Daoy (cell line): ENCODE measurements at regions not wholly inside any gene's neighbourhood (a gene's known extent, or its start where the extent isn't known, plus 50 kb on each side); places are given as distances from the start of the nearest gene placed in this dataset.

Experiments
- DNase-seq: peaks from one replicate; pipeline ENCODE4 v3.0.0-alpha.2; 2015; ENCODE audit warnings: low read depth

- DNase-seq, result no peak
Measured at GRCh38 chr6:105494688-105495087, 91.8 kb upstream of the PREP start.

GRCh38 chr6:105493736-105494135 is 90.9 kb upstream of the PREP start:
- no peak for DNase-seq

- peak; percentile 40 for DNase-seq
Measured at GRCh38 chr6:105492706-105493673, 90.1 kb upstream of the PREP start.

- no peak for DNase-seq
Measured at GRCh38 chr6:105489216-105489530, 86.3 kb upstream of the PREP start.

GRCh38 chr6:105488516-105489215 is 85.8 kb upstream of the PREP start:
- DNase-seq, result no peak

- DNase-seq, result no peak
Measured at GRCh38 chr6:105487040-105487790, 84.3 kb upstream of the PREP start.

GRCh38 chr6:105485456-105485855 is 82.6 kb upstream of the PREP start:
- DNase-seq, result no peak

GRCh38 chr6:105484238-105485161 is 81.6 kb upstream of the PREP start:
- peak; percentile 13 for DNase-seq

GRCh38 chr6:105483492-105483891 is 80.6 kb upstream of the PREP start:
- DNase-seq, result peak; percentile 31

- DNase-seq, result no peak
Measured at GRCh38 chr6:105482921-105483320, 80.0 kb upstream of the PREP start.

- DNase-seq, result peak; percentile 84
Measured at GRCh38 chr6:105482227-105482844, 79.5 kb upstream of the PREP start.

- DNase-seq, result no peak
Measured at GRCh38 chr6:105476978-105477377, 74.1 kb upstream of the PREP start.

GRCh38 chr6:105474234-105474633 is 71.4 kb upstream of the PREP start:
- DNase-seq, result no peak

- no peak for DNase-seq
Measured at GRCh38 chr6:105469946-105470345, 67.1 kb upstream of the PREP start.

GRCh38 chr6:105468850-105469249 is 66.0 kb upstream of the PREP start:
- DNase-seq, result no peak

GRCh38 chr6:105460860-105461259 is 58.0 kb upstream of the PREP start:
- DNase-seq, result no peak

GRCh38 chr6:105459864-105460263 is 57.0 kb upstream of the PREP start:
- peak; percentile 52 for DNase-seq

GRCh38 chr6:105459049-105459448 is 56.2 kb upstream of the PREP start:
- DNase-seq, result peak; percentile 9

GRCh38 chr6:105458551-105458950 is 55.7 kb upstream of the PREP start:
- DNase-seq, result no peak

GRCh38 chr6:105458084-105458483 is 55.2 kb upstream of the PREP start:
- DNase-seq, result no peak

- no peak for DNase-seq
Measured at GRCh38 chr6:105453968-105454367, 51.1 kb upstream of the PREP start.
